Stimulated activated CD8-positive, alpha-beta memory T cell treated with anti-CD3 and anti-CD28 coated beads, Interleukin-4, amount 100 ng/mL, for 1 hour (primary cell): ENCODE measurements at regions not wholly inside any gene's neighbourhood (a gene's known extent, or its start where the extent isn't known, plus 50 kb on each side); places are given as distances from the start of the nearest gene placed in this dataset.

Experiments used
- DNase-seq, 2 donors: peaks; one replicate each; pipeline ENCODE4 v3.0.0-alpha.2; 2020; ENCODE audit warnings: low read depth in 2 of 2, low spot score in 1 of 2

GRCh38 chr2:2932692-2933305, 444.8 kb downstream of the EIPR1 start:
- DNase-seq = no peak

- DNase-seq = no peak
Measured at GRCh38 chr2:2932189-2932588, 445.4 kb downstream of the EIPR1 start.

- no peak for DNase-seq
Measured at GRCh38 chr2:2931318-2932075, 446.1 kb downstream of the EIPR1 start.

GRCh38 chr2:2930841-2931240, 446.8 kb downstream of the EIPR1 start:
- DNase-seq = no peak

- no peak for DNase-seq
Measured at GRCh38 chr2:2926858-2927175, 450.8 kb downstream of the EIPR1 start.

GRCh38 chr2:2926009-2926857, 451.4 kb downstream of the EIPR1 start:
- DNase-seq = no peak

- DNase-seq = no peak
Measured at GRCh38 chr2:2922156-2922555, 455.5 kb downstream of the EIPR1 start.

GRCh38 chr2:2921011-2921720, 456.5 kb downstream of the EIPR1 start:
- DNase-seq = no peak

GRCh38 chr2:2919574-2920365, 457.8 kb downstream of the EIPR1 start:
- no peak for DNase-seq

GRCh38 chr2:2919026-2919425, 458.6 kb downstream of the EIPR1 start:
- no peak for DNase-seq

- no peak for DNase-seq
Measured at GRCh38 chr2:2916621-2917020, 461.0 kb downstream of the EIPR1 start.

- DNase-seq = no peak
Measured at GRCh38 chr2:2914252-2914651, 463.4 kb downstream of the EIPR1 start.

GRCh38 chr2:2913601-2914120, 464.0 kb downstream of the EIPR1 start:
- DNase-seq = no peak

- no peak for DNase-seq
Measured at GRCh38 chr2:2912731-2913130, 464.9 kb downstream of the EIPR1 start.

- DNase-seq = no peak
Measured at GRCh38 chr2:2912293-2912692, 465.3 kb downstream of the EIPR1 start.

- no peak for DNase-seq
Measured at GRCh38 chr2:2910259-2910658, 467.4 kb downstream of the EIPR1 start.

- no peak for DNase-seq
Measured at GRCh38 chr2:2909086-2910035, 468.3 kb downstream of the EIPR1 start.

- DNase-seq = no peak
Measured at GRCh38 chr2:2906091-2906490, 471.5 kb downstream of the EIPR1 start.

GRCh38 chr2:2904721-2905350, 472.8 kb downstream of the EIPR1 start:
- no peak for DNase-seq
